ENCODE measurements at regions not wholly inside any gene's neighbourhood (a gene's known extent, or its start where the extent isn't known, plus 50 kb on each side); places are given as distances from the start of the nearest gene placed in this dataset.

GRCh38 chr1:58982259-58982998 is 198.6 kb upstream of the JUN start:
- Mint-ChIP-seq H3K9me3 (no peaks in the 10 kb centered on the region), H3K27ac (no peak overlapping the region), H3K27me3 (ENCODE audit: low read depth) (no peaks in the 10 kb centered on the region), H3K4me1 (ENCODE audit: low read depth) (peaks cover 41% of the 10 kb centered on the region), H3K4me3 (no peak overlapping the region), H3K36me3 (ENCODE audit: low read depth) (peaks cover 9% of the 10 kb centered on the region)

- no peaks in the 10 kb centered on the region for H3K9me3 Mint-ChIP-seq
- no peak overlapping the region for H3K27ac Mint-ChIP-seq
- H3K27me3 Mint-ChIP-seq (ENCODE audit: low read depth), result no peaks in the 10 kb centered on the region
- no peak overlapping the region for H3K4me3 Mint-ChIP-seq
- peaks cover 42% of the 10 kb centered on the region for H3K4me1 Mint-ChIP-seq (ENCODE audit: low read depth)
- H3K36me3 Mint-ChIP-seq (ENCODE audit: low read depth), result peaks cover 7% of the 10 kb centered on the region
Measured at GRCh38 chr1:58983162-58983561, 199.3 kb upstream of the JUN start.

- Mint-ChIP-seq H3K4me1 (ENCODE audit: low read depth) (peaks cover 39% of the 10 kb centered on the region), H3K27ac (no peak overlapping the region), H3K27me3 (ENCODE audit: low read depth) (no peaks in the 10 kb centered on the region), H3K4me3 (no peak overlapping the region), H3K9me3 (peaks cover 1% of the 10 kb centered on the region), H3K36me3 (ENCODE audit: low read depth) (peaks cover 6% of the 10 kb centered on the region)
Measured at GRCh38 chr1:58983633-58984245, 199.9 kb upstream of the JUN start.

GRCh38 chr1:58986996-58987767 is 203.3 kb upstream of the JUN start:
- peaks cover 9% of the 10 kb centered on the region for H3K36me3 Mint-ChIP-seq (ENCODE audit: low read depth)
- H3K27ac Mint-ChIP-seq, result peak overlapping the region; percentile 72
- H3K27me3 Mint-ChIP-seq (ENCODE audit: low read depth), result no peaks in the 10 kb centered on the region
- peaks cover 3% of the 10 kb centered on the region for H3K9me3 Mint-ChIP-seq
- peaks cover 35% of the 10 kb centered on the region for H3K4me1 Mint-ChIP-seq (ENCODE audit: low read depth)
- no peak overlapping the region for H3K4me3 Mint-ChIP-seq

GRCh38 chr1:58988752-58989151 is 204.9 kb upstream of the JUN start:
- peaks cover 8% of the 10 kb centered on the region for H3K36me3 Mint-ChIP-seq (ENCODE audit: low read depth)
- H3K4me3 Mint-ChIP-seq, result no peak overlapping the region
- peaks cover 3% of the 10 kb centered on the region for H3K9me3 Mint-ChIP-seq
- peaks cover 26% of the 10 kb centered on the region for H3K4me1 Mint-ChIP-seq (ENCODE audit: low read depth)
- H3K27me3 Mint-ChIP-seq (ENCODE audit: low read depth), result no peaks in the 10 kb centered on the region
- peak overlapping the region; percentile 10 for H3K27ac Mint-ChIP-seq

GRCh38 chr1:58989845-58990244 is 206.0 kb upstream of the JUN start:
- no peak overlapping the region for H3K4me3 Mint-ChIP-seq
- no peak overlapping the region for H3K27ac Mint-ChIP-seq
- peaks cover 6% of the 10 kb centered on the region for H3K36me3 Mint-ChIP-seq (ENCODE audit: low read depth)
- H3K27me3 Mint-ChIP-seq (ENCODE audit: low read depth), result no peaks in the 10 kb centered on the region
- H3K4me1 Mint-ChIP-seq (ENCODE audit: low read depth), result peaks cover 28% of the 10 kb centered on the region
- H3K9me3 Mint-ChIP-seq, result peaks cover 3% of the 10 kb centered on the region

- Mint-ChIP-seq H3K27ac (peak overlapping the region; percentile 0), H3K4me3 (no peak overlapping the region), H3K9me3 (peaks cover 3% of the 10 kb centered on the region), H3K27me3 (ENCODE audit: low read depth) (no peaks in the 10 kb centered on the region), H3K36me3 (ENCODE audit: low read depth) (peaks cover 6% of the 10 kb centered on the region), H3K4me1 (ENCODE audit: low read depth) (peaks cover 36% of the 10 kb centered on the region)
Measured at GRCh38 chr1:58991305-58991704, 207.5 kb upstream of the JUN start.

GRCh38 chr1:58992643-58993042 is 208.8 kb upstream of the JUN start:
- peaks cover 3% of the 10 kb centered on the region for H3K9me3 Mint-ChIP-seq
- peaks cover 6% of the 10 kb centered on the region for H3K36me3 Mint-ChIP-seq (ENCODE audit: low read depth)
- H3K4me3 Mint-ChIP-seq, result no peak overlapping the region
- no peaks in the 10 kb centered on the region for H3K27me3 Mint-ChIP-seq (ENCODE audit: low read depth)
- H3K27ac Mint-ChIP-seq, result no peak overlapping the region
- H3K4me1 Mint-ChIP-seq (ENCODE audit: low read depth), result peaks cover 42% of the 10 kb centered on the region

- Mint-ChIP-seq H3K9me3 (peaks cover 3% of the 10 kb centered on the region), H3K4me3 (no peak overlapping the region), H3K36me3 (ENCODE audit: low read depth) (peaks cover 6% of the 10 kb centered on the region), H3K4me1 (ENCODE audit: low read depth) (peaks cover 37% of the 10 kb centered on the region), H3K27ac (no peak overlapping the region), H3K27me3 (ENCODE audit: low read depth) (no peaks in the 10 kb centered on the region)
Measured at GRCh38 chr1:58993403-58993802, 209.6 kb upstream of the JUN start.

GRCh38 chr1:58994664-58995063 is 210.8 kb upstream of the JUN start:
- Mint-ChIP-seq H3K36me3 (ENCODE audit: low read depth) (peaks cover 4% of the 10 kb centered on the region), H3K4me3 (no peak overlapping the region), H3K9me3 (no peaks in the 10 kb centered on the region), H3K27ac (no peak overlapping the region), H3K27me3 (ENCODE audit: low read depth) (no peaks in the 10 kb centered on the region), H3K4me1 (ENCODE audit: low read depth) (peaks cover 37% of the 10 kb centered on the region)

- H3K36me3 Mint-ChIP-seq (ENCODE audit: low read depth), result peaks cover 4% of the 10 kb centered on the region
- no peaks in the 10 kb centered on the region for H3K27me3 Mint-ChIP-seq (ENCODE audit: low read depth)
- peak overlapping the region; percentile 80 for H3K27ac Mint-ChIP-seq
- no peaks in the 10 kb centered on the region for H3K9me3 Mint-ChIP-seq
- peaks cover 36% of the 10 kb centered on the region for H3K4me1 Mint-ChIP-seq (ENCODE audit: low read depth)
- H3K4me3 Mint-ChIP-seq, result peak overlapping the region; percentile 36
Measured at GRCh38 chr1:58996341-58997059, 212.7 kb upstream of the JUN start.

GRCh38 chr1:58997060-58997411 is 213.2 kb upstream of the JUN start:
- H3K27me3 Mint-ChIP-seq (ENCODE audit: low read depth), result no peaks in the 10 kb centered on the region
- H3K9me3 Mint-ChIP-seq, result no peaks in the 10 kb centered on the region
- H3K4me1 Mint-ChIP-seq (ENCODE audit: low read depth), result peaks cover 36% of the 10 kb centered on the region
- H3K27ac Mint-ChIP-seq, result peak overlapping the region; percentile 80
- peaks cover 4% of the 10 kb centered on the region for H3K36me3 Mint-ChIP-seq (ENCODE audit: low read depth)
- H3K4me3 Mint-ChIP-seq, result no peak overlapping the region

- Mint-ChIP-seq H3K9me3 (no peaks in the 10 kb centered on the region), H3K27me3 (ENCODE audit: low read depth) (no peaks in the 10 kb centered on the region), H3K4me3 (no peak overlapping the region), H3K36me3 (ENCODE audit: low read depth) (peaks cover 4% of the 10 kb centered on the region), H3K27ac (peak overlapping the region; percentile 53), H3K4me1 (ENCODE audit: low read depth) (peaks cover 36% of the 10 kb centered on the region)
Measured at GRCh38 chr1:58997637-58998036, 213.8 kb upstream of the JUN start.

GRCh38 chr1:58999676-59000075 is 215.8 kb upstream of the JUN start:
- Mint-ChIP-seq H3K27ac (no peak overlapping the region), H3K27me3 (ENCODE audit: low read depth) (no peaks in the 10 kb centered on the region), H3K36me3 (ENCODE audit: low read depth) (peaks cover 5% of the 10 kb centered on the region), H3K4me3 (no peak overlapping the region), H3K9me3 (no peaks in the 10 kb centered on the region), H3K4me1 (ENCODE audit: low read depth) (peaks cover 36% of the 10 kb centered on the region)
